Astrocyte (in vitro differentiated cells and primary cell): ENCODE measurements at regions not wholly inside any gene's neighbourhood (a gene's known extent, or its start where the extent isn't known, plus 50 kb on each side); places are given as distances from the start of the nearest gene placed in this dataset.

ENCODE experiments used
- DNase-seq: peaks from one replicate; pipeline ENCODE4 v3.0.0-alpha.2; 2010; ENCODE audit warnings: low read depth
- FAIRE-seq: peaks from 2 replicates; lab custom pipeline; 2011; peaks lifted over from hg19 to GRCh38; lab: Jason Lieb, UNC
- H2AFZ ChIP-seq: 2 replicates; pipeline ENCODE4 v1.6.0; 2012; ENCODE audit warnings: low read depth, low read length, inconsistent platforms
- H3K27ac ChIP-seq: 2 replicates; pipeline ENCODE4 v1.5.1; 2011; ENCODE audit warnings: low read depth, low read length, inconsistent platforms
- H3K27me3 ChIP-seq: 2 replicates; pipeline ENCODE4 v1.6.0; 2011; ENCODE audit warnings: low read length, inconsistent platforms; ENCODE audit not compliant: insufficient read depth
- H3K36me3 ChIP-seq: 2 replicates; pipeline ENCODE4 v1.5.1; 2011; ENCODE audit warnings: low read length, inconsistent platforms; ENCODE audit not compliant: insufficient read depth
- H3K4me1 ChIP-seq: 2 replicates; pipeline ENCODE4 v1.5.1; 2011; ENCODE audit warnings: low read length, inconsistent platforms; ENCODE audit not compliant: insufficient read depth
- H3K4me2 ChIP-seq: 2 replicates; pipeline ENCODE4 v1.6.0; 2012; ENCODE audit warnings: low read length, inconsistent platforms
- H3K4me3 ChIP-seq: 2 replicates; pipeline ENCODE4 v1.5.1; 2011; ENCODE audit warnings: low read depth, mild to moderate bottlenecking, low read length, inconsistent platforms; ENCODE audit not compliant: insufficient read depth
- H3K79me2 ChIP-seq: 2 replicates; pipeline ENCODE4 v1.6.0; 2012; ENCODE audit warnings: mild to moderate bottlenecking, low read length, inconsistent platforms; ENCODE audit not compliant: insufficient read depth
- H3K9ac ChIP-seq: 2 replicates; pipeline ENCODE4 v1.6.0; 2012; ENCODE audit warnings: mild to moderate bottlenecking, low read length, inconsistent platforms
- H3K9me3 ChIP-seq: 2 replicates; pipeline ENCODE4 v1.5.1; 2012; ENCODE audit warnings: low read depth, mild to moderate bottlenecking, low read length, inconsistent platforms; ENCODE audit not compliant: insufficient read depth
- H4K20me1 ChIP-seq: 2 replicates; pipeline ENCODE4 v1.6.0; 2012; ENCODE audit warnings: low read length, inconsistent platforms; ENCODE audit not compliant: insufficient read depth
- H3K27ac Mint-ChIP-seq: one replicate; pipeline ENCODE4 v1.8.0; 2021; ENCODE audit warnings: mild to moderate bottlenecking, mixed read lengths; ENCODE audit not compliant: unreplicated experiment
- H3K27me3 Mint-ChIP-seq: one replicate; pipeline ENCODE4 v1.8.0; 2021; ENCODE audit warnings: low read depth, mixed read lengths; ENCODE audit not compliant: unreplicated experiment
- H3K36me3 Mint-ChIP-seq: one replicate; pipeline ENCODE4 v1.8.0; 2021; ENCODE audit warnings: low read depth, mixed read lengths; ENCODE audit not compliant: unreplicated experiment
- H3K4me1 Mint-ChIP-seq: one replicate; pipeline ENCODE4 v1.8.0; 2021; ENCODE audit warnings: low read depth, mixed read lengths; ENCODE audit not compliant: unreplicated experiment
- H3K4me3 Mint-ChIP-seq: one replicate; pipeline ENCODE4 v1.8.0; 2021; ENCODE audit warnings: mild to moderate bottlenecking, moderate library complexity, mixed read lengths; ENCODE audit not compliant: unreplicated experiment
- H3K9me3 Mint-ChIP-seq: one replicate; pipeline ENCODE4 v1.8.0; 2021; ENCODE audit warnings: mild to moderate bottlenecking, mixed read lengths; ENCODE audit not compliant: unreplicated experiment
- CTCF ChIP-seq: IDR thresholded peaks from 2 replicates; pipeline ENCODE4 v1.5.1; 2011; ENCODE audit warnings: low read depth, mild to moderate bottlenecking, inconsistent platforms, low read length, moderate library complexity; ENCODE audit not compliant: insufficient read depth
- EZH2 ChIP-seq: IDR thresholded peaks from 2 replicates; pipeline ENCODE4 v1.6.1; 2012; ENCODE audit warnings: mild to moderate bottlenecking, low read length, inconsistent platforms; ENCODE audit not compliant: insufficient read depth

DNA sequence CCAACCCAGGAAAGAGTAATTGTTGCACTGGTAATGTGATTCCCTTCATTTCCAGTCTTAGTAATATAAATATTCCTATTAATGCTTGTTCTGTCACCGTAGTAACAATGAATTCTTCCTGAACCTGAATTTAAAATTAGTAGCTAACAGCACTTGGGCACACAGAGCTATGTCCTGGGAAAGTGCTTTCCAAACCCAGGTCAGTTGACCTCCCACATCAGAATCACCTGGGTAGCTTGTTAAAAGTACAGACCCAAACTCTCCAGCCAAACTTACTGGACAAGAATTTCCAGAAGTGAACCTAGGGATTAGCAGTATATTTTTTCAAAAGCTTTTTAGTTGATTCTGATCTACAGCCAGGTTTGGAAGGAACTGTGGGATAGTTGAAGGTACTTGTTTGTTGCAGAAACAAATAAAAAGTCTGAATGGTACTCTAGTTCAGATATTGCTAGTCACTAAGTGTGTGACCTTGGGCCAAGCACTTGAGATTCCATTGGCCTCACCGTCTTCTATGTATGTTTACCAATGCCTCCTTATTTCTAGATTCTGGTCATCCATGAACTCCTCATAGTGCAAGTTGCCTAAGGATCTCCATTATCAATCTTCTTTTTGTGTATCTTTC lies 192.9 kb upstream of the CNKSR2 start:
- Mint-ChIP-seq H3K4me1 (peaks cover 5% of the 10 kb centered on the region), H3K27me3 (no peaks in the 10 kb centered on the region)

DNA sequence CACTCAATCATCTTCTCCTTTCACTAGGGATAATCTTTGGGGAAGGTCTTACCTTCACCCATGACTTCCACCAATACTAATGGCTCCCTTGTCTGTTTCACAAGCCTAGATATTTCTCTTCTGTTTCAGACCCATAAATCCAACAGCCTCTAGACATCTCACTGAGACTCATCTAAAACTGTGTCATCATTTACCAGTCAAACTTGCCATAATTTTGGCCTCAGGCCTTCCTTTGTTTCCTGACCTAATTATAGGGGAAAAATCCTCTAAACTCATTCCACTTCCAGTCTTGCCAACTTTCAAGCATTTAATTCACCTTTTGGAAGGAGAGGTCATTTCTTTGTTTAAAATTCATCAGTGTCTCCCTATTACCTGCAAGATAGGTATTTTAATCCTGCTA lies 181.0 kb upstream of the CNKSR2 start:
- Mint-ChIP-seq H3K4me3 (no peak overlapping the region), H3K27me3 (no peaks in the 10 kb centered on the region), H3K9me3 (peaks cover 1% of the 10 kb centered on the region), H3K27ac (no peak overlapping the region), H3K4me1 (peaks cover 4% of the 10 kb centered on the region), H3K36me3 (no peaks in the 10 kb centered on the region)
- no peak overlapping the region for H3K4me2 ChIP-seq
- no peak for TF ChIP-seq EZH2
- H3K4me1 ChIP-seq = no peaks in the 10 kb centered on the region
- H3K9ac ChIP-seq = no peak overlapping the region
- H3K27ac ChIP-seq = no peak overlapping the region
- no peak overlapping the region for H2AFZ ChIP-seq
- no peaks in the 10 kb centered on the region for H3K27me3 ChIP-seq
- FAIRE-seq = no peak
- H3K79me2 ChIP-seq = no peaks in the 10 kb centered on the region
- H4K20me1 ChIP-seq = no peaks in the 10 kb centered on the region
- H3K4me3 ChIP-seq = no peak overlapping the region
- no peaks in the 10 kb centered on the region for H3K36me3 ChIP-seq
- DNase-seq = no peak
- no peaks in the 10 kb centered on the region for H3K9me3 ChIP-seq

More for the DNA sequence above, 192.9 kb upstream of the CNKSR2 start:
- Mint-ChIP-seq H3K36me3 (no peaks in the 10 kb centered on the region), H3K9me3 (no peaks in the 10 kb centered on the region), H3K27ac (no peak overlapping the region), H3K4me3 (no peak overlapping the region)
- Histone ChIP-seq H2AFZ (no peak overlapping the region), H3K27ac (no peak overlapping the region), H3K79me2 (no peaks in the 10 kb centered on the region), H3K4me3 (no peak overlapping the region), H3K36me3 (no peaks in the 10 kb centered on the region), H3K4me1 (no peaks in the 10 kb centered on the region), H3K27me3 (no peaks in the 10 kb centered on the region), H3K9me3 (no peaks in the 10 kb centered on the region), H3K9ac (no peak overlapping the region), H3K4me2 (no peak overlapping the region), H4K20me1 (no peaks in the 10 kb centered on the region)
- TF ChIP-seq CTCF (no peak), EZH2 (no peak)
- peak; percentile 54 for FAIRE-seq
- no peak for DNase-seq

DNA sequence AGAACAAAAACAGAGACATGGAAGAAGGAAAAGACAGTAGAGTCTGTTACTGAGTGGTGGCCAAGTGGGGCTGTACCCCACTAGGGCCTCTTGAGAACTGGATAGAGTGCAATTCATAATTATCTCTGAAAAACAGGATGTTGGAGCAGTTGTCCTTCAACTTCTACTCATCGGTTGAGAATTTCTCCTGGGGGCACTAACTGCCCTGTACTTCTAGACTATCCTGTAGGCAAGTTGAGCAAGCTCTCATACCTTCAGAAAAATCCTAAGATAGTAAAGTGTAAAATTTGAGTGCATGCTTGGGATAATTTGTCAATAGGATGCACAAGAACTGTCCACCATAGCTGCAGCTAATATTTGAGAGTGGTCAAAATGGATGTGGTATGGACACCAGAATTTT lies 179.7 kb upstream of the CNKSR2 start:
- Histone ChIP-seq H3K4me3 (no peak overlapping the region), H3K9ac (no peak overlapping the region), H4K20me1 (no peaks in the 10 kb centered on the region), H2AFZ (no peak overlapping the region), H3K4me2 (no peak overlapping the region), H3K27ac (no peak overlapping the region), H3K9me3 (no peaks in the 10 kb centered on the region), H3K79me2 (no peaks in the 10 kb centered on the region), H3K4me1 (no peaks in the 10 kb centered on the region), H3K36me3 (no peaks in the 10 kb centered on the region), H3K27me3 (no peaks in the 10 kb centered on the region)
- DNase-seq = no peak
- TF ChIP-seq EZH2 = no peak
- no peak for TF ChIP-seq CTCF
- Mint-ChIP-seq H3K4me3 (no peak overlapping the region), H3K27ac (no peak overlapping the region), H3K4me1 (peaks cover 4% of the 10 kb centered on the region), H3K27me3 (no peaks in the 10 kb centered on the region), H3K36me3 (no peaks in the 10 kb centered on the region), H3K9me3 (no peaks in the 10 kb centered on the region)
- FAIRE-seq = peak; percentile 99
